HepG2 (cell line): ENCODE measurements at regions not wholly inside any gene's neighbourhood (a gene's known extent, or its start where the extent isn't known, plus 50 kb on each side); places are given as distances from the start of the nearest gene placed in this dataset.

Source experiments
- ATAD3A ChIP-seq: sonication (generic); formaldehyde crosslinking; IDR thresholded peaks from 2 replicates; pipeline ENCODE4 v1.4.0; 2020; ENCODE audit warnings: missing genetic modification reagents
- CCDC6 ChIP-seq: sonication (generic); formaldehyde crosslinking; IDR thresholded peaks from 2 replicates; pipeline ENCODE4 v1.8.1; 2022; ENCODE audit warnings: mild to moderate bottlenecking, missing genetic modification reagents, moderate library complexity
- ELF1 ChIP-seq: sonication (generic); formaldehyde crosslinking; IDR thresholded peaks from 2 replicates; pipeline ENCODE4 v1.4.0; 2020; ENCODE audit warnings: missing genetic modification reagents
- IRX3 ChIP-seq: sonication (generic); formaldehyde crosslinking; IDR thresholded peaks from 2 replicates; pipeline ENCODE4 v1.8.1; 2023; ENCODE audit warnings: mild to moderate bottlenecking, low read depth, missing genetic modification reagents, borderline replicate concordance
- NCOA5 ChIP-seq: sonication (generic); formaldehyde crosslinking; IDR thresholded peaks from 2 replicates; pipeline ENCODE4 v1.4.0; 2020; ENCODE audit warnings: missing genetic modification reagents
- PAXIP1 ChIP-seq: sonication (generic); formaldehyde crosslinking; conservative IDR thresholded peaks from 2 replicates; pipeline ENCODE4 v1.4.0; 2020; ENCODE audit warnings: mild to moderate bottlenecking, missing genetic modification reagents, moderate library complexity
- SKI ChIP-seq: fragments of 450-650 bp; IDR thresholded peaks from one replicate; pipeline ENCODE4 v1.6.1; 2018; ENCODE audit warnings: mild to moderate bottlenecking; ENCODE audit not compliant: partially characterized antibody
- YEATS4 ChIP-seq: sonication (generic); formaldehyde crosslinking; IDR thresholded peaks from 2 replicates; pipeline ENCODE4 v1.4.0; 2020; ENCODE audit warnings: missing genetic modification reagents, borderline replicate concordance
- ZFAT ChIP-seq: sonication (generic); formaldehyde crosslinking; conservative IDR thresholded peaks from 2 replicates; pipeline ENCODE4 v1.8.1; 2023; ENCODE audit warnings: missing genetic modification reagents, inconsistent platforms
- ZMYM3 ChIP-seq: sonication (generic); formaldehyde crosslinking; IDR thresholded peaks from 2 replicates; pipeline ENCODE4 v1.5.1; 2020; ENCODE audit warnings: mild to moderate bottlenecking, missing genetic modification reagents
- ZNF264 ChIP-seq: sonication (generic); formaldehyde crosslinking; IDR thresholded peaks from 2 replicates; pipeline ENCODE4 v1.4.0; 2020; ENCODE audit warnings: missing genetic modification reagents
- ZNF510 ChIP-seq: sonication (generic); formaldehyde crosslinking; IDR thresholded peaks from 2 replicates; pipeline ENCODE4 v1.4.0; 2020; ENCODE audit warnings: low read depth, mild to moderate bottlenecking, missing genetic modification reagents
- ZNF552 ChIP-seq: sonication (generic); formaldehyde crosslinking; IDR thresholded peaks from 2 replicates; pipeline ENCODE4 v1.9.0; 2022; ENCODE audit warnings: missing genetic modification reagents, mild to moderate bottlenecking, borderline replicate concordance
- ZNF569 ChIP-seq: sonication (generic); formaldehyde crosslinking; IDR thresholded peaks from 2 replicates; pipeline ENCODE4 v1.5.0; 2020; ENCODE audit warnings: mild to moderate bottlenecking, missing genetic modification reagents, moderate library complexity, borderline replicate concordance
- ZNF644 ChIP-seq: IDR thresholded peaks from 2 replicates; pipeline ENCODE4 v1.6.1; 2016; ENCODE audit warnings: low read depth
- ZNF687 ChIP-seq: sonication (generic); formaldehyde crosslinking; IDR thresholded peaks from 2 replicates; pipeline ENCODE4 v1.5.1; 2020; ENCODE audit warnings: mild to moderate bottlenecking, missing genetic modification reagents, moderate library complexity
- ZNF772 ChIP-seq: sonication (generic); formaldehyde crosslinking; IDR thresholded peaks from 2 replicates; pipeline ENCODE4 v1.5.0; 2020; ENCODE audit warnings: mild to moderate bottlenecking, missing genetic modification reagents
- TF ChIP-seq, protein P1 (sequence below), 2 experiments: IDR thresholded peaks; 2 replicates each; pipeline ENCODE4 v1.6.1; 2011 to 2012; ENCODE audit warnings: low read length in 2 of 2, borderline replicate concordance in 1 of 2, low read depth in 1 of 2, mild to moderate bottlenecking in 1 of 2, moderate library complexity in 1 of 2

DNA sequence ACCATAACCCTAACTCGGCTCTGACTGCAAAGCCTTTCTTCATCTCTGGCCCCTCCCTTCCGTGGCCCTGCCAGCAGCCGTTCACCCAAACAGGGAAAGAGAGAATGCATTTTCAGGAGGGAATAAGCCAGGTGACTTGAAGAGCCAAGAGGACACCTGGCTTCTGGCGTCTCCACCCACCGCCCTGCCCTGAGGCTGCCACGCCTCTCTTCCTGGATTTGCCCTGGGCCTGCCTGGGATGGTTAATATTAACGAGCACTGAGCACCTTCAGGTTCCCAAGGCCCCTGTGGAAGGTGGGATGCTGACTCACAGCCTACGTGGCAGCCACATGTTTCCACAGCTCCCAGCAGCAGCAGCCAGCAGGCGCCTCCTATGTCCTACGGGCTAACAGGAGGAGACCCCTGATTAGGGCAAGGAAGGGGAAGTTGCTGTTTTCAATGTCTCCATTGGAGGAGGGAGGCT, 138.0 kb upstream of the RREB1 start (continued):
- TF ChIP-seq ZNF552 (CRISPR knock-in tag): no peak
- no peak for TF ChIP-seq IRX3
- peak; percentile 37; the same call in 1 of the 2 replicates for TF ChIP-seq ZNF644 (CRISPR knock-in tag)
- no peak for TF ChIP-seq ZNF510 (CRISPR knock-in tag)
- TF ChIP-seq CCDC6 (CRISPR knock-in tag): no peak
- TF ChIP-seq YEATS4 (CRISPR knock-in tag): peak; percentile 40; the same call in 1 of the 2 replicates
- TF ChIP-seq ELF1 (CRISPR knock-in tag): peak; percentile 69
- TF ChIP-seq, protein P1, sequence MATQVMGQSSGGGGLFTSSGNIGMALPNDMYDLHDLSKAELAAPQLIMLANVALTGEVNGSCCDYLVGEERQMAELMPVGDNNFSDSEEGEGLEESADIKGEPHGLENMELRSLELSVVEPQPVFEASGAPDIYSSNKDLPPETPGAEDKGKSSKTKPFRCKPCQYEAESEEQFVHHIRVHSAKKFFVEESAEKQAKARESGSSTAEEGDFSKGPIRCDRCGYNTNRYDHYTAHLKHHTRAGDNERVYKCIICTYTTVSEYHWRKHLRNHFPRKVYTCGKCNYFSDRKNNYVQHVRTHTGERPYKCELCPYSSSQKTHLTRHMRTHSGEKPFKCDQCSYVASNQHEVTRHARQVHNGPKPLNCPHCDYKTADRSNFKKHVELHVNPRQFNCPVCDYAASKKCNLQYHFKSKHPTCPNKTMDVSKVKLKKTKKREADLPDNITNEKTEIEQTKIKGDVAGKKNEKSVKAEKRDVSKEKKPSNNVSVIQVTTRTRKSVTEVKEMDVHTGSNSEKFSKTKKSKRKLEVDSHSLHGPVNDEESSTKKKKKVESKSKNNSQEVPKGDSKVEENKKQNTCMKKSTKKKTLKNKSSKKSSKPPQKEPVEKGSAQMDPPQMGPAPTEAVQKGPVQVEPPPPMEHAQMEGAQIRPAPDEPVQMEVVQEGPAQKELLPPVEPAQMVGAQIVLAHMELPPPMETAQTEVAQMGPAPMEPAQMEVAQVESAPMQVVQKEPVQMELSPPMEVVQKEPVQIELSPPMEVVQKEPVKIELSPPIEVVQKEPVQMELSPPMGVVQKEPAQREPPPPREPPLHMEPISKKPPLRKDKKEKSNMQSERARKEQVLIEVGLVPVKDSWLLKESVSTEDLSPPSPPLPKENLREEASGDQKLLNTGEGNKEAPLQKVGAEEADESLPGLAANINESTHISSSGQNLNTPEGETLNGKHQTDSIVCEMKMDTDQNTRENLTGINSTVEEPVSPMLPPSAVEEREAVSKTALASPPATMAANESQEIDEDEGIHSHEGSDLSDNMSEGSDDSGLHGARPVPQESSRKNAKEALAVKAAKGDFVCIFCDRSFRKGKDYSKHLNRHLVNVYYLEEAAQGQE (IDR thresholded peaks at IDR 0.05; ENCODE audit: borderline replicate concordance in 1 of 2, low read depth in 1 of 2, low read length in 2 of 2): no peak
- TF ChIP-seq NCOA5 (CRISPR knock-in tag): no peak
- no peak for TF ChIP-seq ZMYM3 (CRISPR knock-in tag)
- no peak for TF ChIP-seq ATAD3A (CRISPR knock-in tag)
- TF ChIP-seq ZNF772: no peak
- peak; percentile 85 for TF ChIP-seq ZNF687 (CRISPR knock-in tag)
- TF ChIP-seq ZNF264 (CRISPR knock-in tag): no peak
- TF ChIP-seq ZFAT: no peak
- no peak for TF ChIP-seq SKI
- no peak for TF ChIP-seq ZNF569
- peak; percentile 32; the same call in 1 of the 2 replicates for TF ChIP-seq PAXIP1 (CRISPR knock-in tag)
